Activated CD4-positive, alpha-beta T cell treated with anti-CD3 and anti-CD28 coated beads, Interleukin-2, amount 10 ng/mL, durations not matched to agents 24 days and 14 days (primary cell): ENCODE measurements at regions not wholly inside any gene's neighbourhood (a gene's known extent, or its start where the extent isn't known, plus 50 kb on each side); places are given as distances from the start of the nearest gene placed in this dataset.
"Not testable (repeated sequence)": the region's sequence is repeated elsewhere in the genome, so short reads cannot be mapped to it uniquely, and the experiment has no call there.

Source experiments
- DNase-seq: peaks from one replicate; pipeline ENCODE4 v3.0.0; 2022
- H3K27ac Mint-ChIP-seq: one replicate; pipeline ENCODE4 v1.8.0; 2022; ENCODE audit warnings: mild to moderate bottlenecking, mixed read lengths
- H3K27me3 Mint-ChIP-seq: one replicate; pipeline ENCODE4 v1.8.0; 2022; ENCODE audit warnings: mixed read lengths
- H3K36me3 Mint-ChIP-seq: one replicate; pipeline ENCODE4 v1.8.0; 2022; ENCODE audit warnings: low read depth, mild to moderate bottlenecking, mixed read lengths
- H3K4me1 Mint-ChIP-seq: one replicate; pipeline ENCODE4 v1.8.0; 2021; ENCODE audit warnings: mixed read lengths
- H3K4me3 Mint-ChIP-seq: one replicate; pipeline ENCODE4 v1.8.0; 2022; ENCODE audit warnings: mild to moderate bottlenecking, moderate library complexity, mixed read lengths
- H3K9me3 Mint-ChIP-seq: one replicate; pipeline ENCODE4 v1.8.0; 2021; ENCODE audit warnings: mixed read lengths
- intact Hi-C: fragments of 100-400 bp; cut with micrococcal nuclease; formaldehyde crosslinking; loops from one replicate; pipeline ENCODE4 v1.15.1; 2023

DNA sequence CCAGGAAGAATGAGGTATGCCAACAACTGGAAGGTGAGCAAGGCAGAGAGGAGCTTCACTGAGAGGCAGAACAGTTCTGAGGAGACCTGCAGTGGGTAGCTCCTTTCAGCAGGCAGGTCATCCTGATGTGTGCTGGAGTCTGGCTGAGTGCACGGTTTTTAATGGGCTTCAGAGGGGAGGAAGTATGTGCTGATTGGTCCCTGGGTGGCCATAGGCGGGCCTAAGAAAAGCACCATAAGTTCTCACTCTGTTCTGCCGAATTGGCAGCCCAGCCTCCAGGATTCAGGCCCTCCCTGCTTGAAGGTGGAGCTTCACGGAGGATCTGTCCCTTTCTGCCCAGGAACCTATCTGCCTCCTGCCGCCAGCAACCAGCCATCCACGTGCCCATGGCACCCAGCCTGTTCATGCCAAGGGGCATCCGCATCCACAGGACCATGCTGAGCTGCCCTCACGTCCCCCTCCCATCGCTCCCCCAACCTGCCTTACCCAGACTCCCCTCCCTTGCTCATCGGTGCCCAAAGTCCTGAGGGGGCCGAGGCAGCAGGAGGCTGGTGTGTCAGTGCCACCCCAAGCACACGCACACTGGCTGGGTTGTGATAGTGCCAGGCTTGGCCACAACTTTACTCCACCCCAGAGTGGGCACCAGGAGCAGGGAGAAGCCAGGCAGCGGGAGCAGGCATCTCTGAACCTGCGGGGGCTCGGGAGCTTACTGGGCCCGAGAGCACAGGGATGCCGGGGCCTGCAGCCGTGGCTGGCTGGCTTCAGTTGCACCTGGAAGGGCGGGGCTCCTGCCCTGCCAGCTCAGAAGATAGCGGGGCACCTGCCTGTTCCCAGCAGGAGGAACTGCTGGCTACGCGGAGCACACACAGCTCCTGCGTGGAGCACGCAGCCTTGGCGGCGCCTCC is 608.4 kb upstream of the FOXG1 start:
- no peaks in the 10 kb centered on the region for H3K9me3 Mint-ChIP-seq

DNA sequence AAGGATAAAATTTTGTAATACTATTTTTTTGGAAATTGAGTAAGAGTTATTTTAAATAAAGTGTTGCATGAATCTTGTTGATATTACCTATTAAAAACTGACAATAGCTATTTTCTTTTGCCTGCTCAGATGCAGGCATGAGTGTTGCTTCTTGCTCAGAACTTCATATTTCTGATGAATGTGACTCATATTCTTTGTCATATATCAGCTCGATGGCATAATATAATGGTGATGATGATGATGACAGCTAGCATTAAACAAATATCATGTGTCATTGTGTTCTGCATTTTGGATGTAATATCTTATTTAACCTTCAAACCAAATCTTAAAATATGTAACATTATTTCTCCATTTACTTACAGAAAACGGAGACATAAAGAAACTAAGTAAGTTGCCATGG is 605.5 kb upstream of the FOXG1 start:
- no peaks in the 10 kb centered on the region for H3K27me3 Mint-ChIP-seq
- no peaks in the 10 kb centered on the region for H3K4me1 Mint-ChIP-seq
- H3K4me3 Mint-ChIP-seq = no peak overlapping the region
- no peaks in the 10 kb centered on the region for H3K36me3 Mint-ChIP-seq
- H3K9me3 Mint-ChIP-seq = no peaks in the 10 kb centered on the region
- H3K27ac Mint-ChIP-seq = no peak overlapping the region
- no peak for DNase-seq
- intact Hi-C loops = no loop called here

More for the DNA sequence above, 608.4 kb upstream of the FOXG1 start:
- no peaks in the 10 kb centered on the region for H3K4me1 Mint-ChIP-seq
- intact Hi-C loops = no loop called here
- DNase-seq = no peak
- H3K36me3 Mint-ChIP-seq = no peaks in the 10 kb centered on the region
- H3K27ac Mint-ChIP-seq = no peak overlapping the region
- no peak overlapping the region for H3K4me3 Mint-ChIP-seq
- H3K27me3 Mint-ChIP-seq = no peaks in the 10 kb centered on the region

DNA sequence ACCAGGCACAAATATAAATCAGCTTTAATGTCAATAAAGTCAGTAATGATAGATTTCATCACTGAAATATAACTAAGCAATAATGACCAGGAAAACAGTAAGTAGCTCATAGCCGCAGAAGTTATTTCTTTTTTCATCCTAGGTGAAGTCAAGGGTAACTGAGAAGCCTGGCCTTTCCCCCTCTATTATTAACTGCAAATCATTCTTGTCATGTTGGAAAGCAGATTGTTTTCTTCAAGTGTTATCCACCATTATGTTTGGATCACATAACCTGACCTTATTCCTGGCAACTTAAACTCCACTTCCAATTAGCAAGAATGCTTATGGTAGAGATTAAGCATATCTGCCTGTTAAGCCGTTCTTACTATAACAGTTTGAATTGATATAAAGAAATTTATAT is 603.4 kb upstream of the FOXG1 start:
- Mint-ChIP-seq H3K36me3 (no peaks in the 10 kb centered on the region), H3K9me3 (no peaks in the 10 kb centered on the region), H3K4me1 (no peaks in the 10 kb centered on the region), H3K27ac (no peak overlapping the region), H3K4me3 (no peak overlapping the region), H3K27me3 (no peaks in the 10 kb centered on the region)
- intact Hi-C loops = no loop called here
- DNase-seq = no peak

DNA sequence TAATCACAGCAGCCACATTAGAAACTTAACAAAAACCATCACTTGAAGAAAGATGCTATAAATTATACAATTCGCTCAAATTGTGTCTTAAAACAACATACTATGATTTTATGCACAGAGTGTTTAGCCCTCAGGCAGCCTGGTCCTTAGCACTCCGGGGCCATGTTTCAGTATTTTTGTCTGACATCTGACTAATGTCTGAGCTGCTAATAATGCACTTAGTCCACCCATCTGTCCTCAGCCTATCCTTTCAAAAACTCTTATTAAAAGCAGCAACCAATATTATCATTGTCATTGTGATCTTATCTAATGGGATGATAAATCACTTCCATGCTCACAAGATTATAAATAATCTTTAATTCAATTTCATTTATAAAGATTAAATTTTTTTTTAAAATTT is 602.7 kb upstream of the FOXG1 start:
- no peak for DNase-seq
- intact Hi-C loops = no loop called here
- Mint-ChIP-seq H3K4me1 (no peaks in the 10 kb centered on the region), H3K36me3 (no peaks in the 10 kb centered on the region), H3K4me3 (no peak overlapping the region), H3K27ac (no peak overlapping the region), H3K27me3 (no peaks in the 10 kb centered on the region), H3K9me3 (peaks cover 3% of the 10 kb centered on the region)

DNA sequence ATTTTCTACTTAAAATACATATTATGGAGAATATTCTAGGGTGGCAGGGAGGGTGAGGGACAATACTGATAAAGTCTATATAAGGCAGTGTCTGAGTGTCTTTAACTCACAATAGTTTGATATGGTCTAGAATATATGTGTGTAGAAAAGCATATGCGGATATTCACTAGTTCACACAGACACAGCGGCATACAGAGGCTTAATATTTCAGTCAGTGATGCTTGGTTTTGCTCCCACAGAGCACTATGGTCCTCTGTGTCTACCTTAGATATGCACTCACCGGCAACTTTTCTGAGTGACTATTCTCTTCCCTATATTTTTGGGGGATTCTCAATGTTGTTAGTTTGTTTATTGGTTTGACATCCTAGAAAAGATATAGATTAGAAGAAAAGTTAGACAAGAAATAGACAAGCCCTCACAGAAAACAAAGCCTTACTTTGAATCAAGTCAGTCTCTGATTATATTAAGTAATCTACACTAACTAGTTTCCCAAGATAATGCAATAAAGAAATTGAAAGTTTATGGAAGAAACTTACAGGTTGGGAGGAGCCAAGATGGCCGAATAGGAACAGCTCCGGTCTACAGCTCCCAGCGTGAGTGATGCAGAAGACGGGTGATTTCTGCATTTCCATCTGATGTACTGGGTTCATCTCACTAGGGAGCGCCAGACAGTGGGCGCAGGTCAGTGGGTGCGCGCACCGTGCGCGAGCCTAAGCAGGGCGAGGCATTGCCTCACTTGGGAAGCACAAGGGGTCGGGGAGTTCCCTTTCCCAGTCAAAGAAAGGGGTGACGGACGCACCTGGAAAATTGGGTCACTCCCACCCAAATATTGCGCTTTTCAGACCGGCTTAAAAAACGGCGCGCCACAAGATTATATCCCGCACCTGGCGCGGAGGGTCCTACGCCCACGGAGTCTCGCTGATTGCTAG is 578.4 kb upstream of the FOXG1 start:
- H3K27ac Mint-ChIP-seq, DNase-seq, H3K36me3 Mint-ChIP-seq, H3K4me1 Mint-ChIP-seq, H3K9me3 Mint-ChIP-seq, H3K4me3 Mint-ChIP-seq, intact Hi-C loops, H3K27me3 Mint-ChIP-seq: not testable (repeated sequence)

DNA sequence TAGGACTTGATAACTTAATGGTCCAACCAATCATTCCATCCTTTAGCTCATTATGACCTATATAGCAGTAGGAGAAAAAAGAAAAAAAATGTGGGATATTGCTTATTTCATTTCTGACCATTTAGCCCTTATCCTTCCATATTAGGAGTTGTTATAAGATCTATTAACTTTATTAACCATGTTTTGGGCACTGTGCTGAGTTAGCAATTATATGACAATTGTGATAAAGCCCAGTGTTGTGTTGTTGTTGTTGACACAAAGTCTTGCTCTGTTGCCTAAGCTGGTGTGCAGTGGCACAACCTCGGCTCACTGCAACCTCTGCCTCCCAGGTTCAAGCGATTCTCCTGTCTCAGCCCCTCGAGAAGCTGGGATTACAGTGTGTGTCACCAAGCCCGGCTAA is 569.7 kb upstream of the FOXG1 start:
- no peak overlapping the region for H3K4me3 Mint-ChIP-seq
- no peaks in the 10 kb centered on the region for H3K4me1 Mint-ChIP-seq
- H3K27ac Mint-ChIP-seq = no peak overlapping the region
- no peaks in the 10 kb centered on the region for H3K27me3 Mint-ChIP-seq
- peaks cover 8% of the 10 kb centered on the region for H3K9me3 Mint-ChIP-seq
- intact Hi-C loops = no loop called here
- DNase-seq = no peak
- H3K36me3 Mint-ChIP-seq = no peaks in the 10 kb centered on the region

DNA sequence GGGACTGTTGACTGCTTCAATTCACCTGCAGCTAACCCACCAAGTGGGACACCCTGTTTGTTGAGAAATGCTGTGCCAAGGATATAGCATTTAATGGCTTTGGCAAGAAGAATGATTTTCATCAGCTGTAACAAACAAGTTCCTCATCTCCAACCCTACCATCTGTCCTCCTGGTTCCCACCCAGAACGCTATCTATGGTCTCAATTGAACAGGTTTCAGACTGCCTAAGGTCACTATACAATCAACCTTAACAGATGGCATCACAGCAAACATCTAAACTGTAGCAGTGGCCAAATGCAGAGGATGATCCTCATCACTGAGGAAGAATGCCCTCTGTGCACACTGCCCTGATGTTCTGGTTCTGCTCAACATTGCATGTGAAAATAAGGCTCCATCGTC is 546.2 kb upstream of the FOXG1 start:
- no peaks in the 10 kb centered on the region for H3K4me1 Mint-ChIP-seq
- no peak overlapping the region for H3K4me3 Mint-ChIP-seq
- DNase-seq = no peak
- no peaks in the 10 kb centered on the region for H3K9me3 Mint-ChIP-seq
- H3K27ac Mint-ChIP-seq = no peak overlapping the region
- H3K27me3 Mint-ChIP-seq = no peaks in the 10 kb centered on the region
- no peaks in the 10 kb centered on the region for H3K36me3 Mint-ChIP-seq
- intact Hi-C loops = no loop called here

DNA sequence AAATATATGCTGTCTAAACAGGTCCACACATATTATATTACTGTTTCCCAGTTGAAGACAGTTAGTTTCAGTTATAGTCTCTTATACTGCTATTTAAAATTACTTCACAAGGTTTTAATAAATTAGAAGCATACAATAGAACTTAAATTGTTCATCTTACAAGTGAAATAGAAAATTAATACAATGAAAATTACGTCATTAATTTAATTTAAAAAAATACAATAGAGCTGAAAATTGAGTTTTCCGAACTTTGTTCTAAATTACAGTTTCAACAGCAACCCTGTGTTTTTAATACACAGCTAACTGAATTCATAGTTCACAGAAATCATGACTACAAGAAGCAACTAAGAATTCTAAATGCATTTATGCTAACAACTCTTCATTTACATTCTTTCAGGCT is 525.7 kb upstream of the FOXG1 start:
- H3K4me3 Mint-ChIP-seq = no peak overlapping the region
- peaks cover 16% of the 10 kb centered on the region for H3K9me3 Mint-ChIP-seq
- no peaks in the 10 kb centered on the region for H3K36me3 Mint-ChIP-seq
- no peaks in the 10 kb centered on the region for H3K4me1 Mint-ChIP-seq
- H3K27me3 Mint-ChIP-seq = no peaks in the 10 kb centered on the region
- intact Hi-C loops = no loop called here
- DNase-seq = no peak
- H3K27ac Mint-ChIP-seq = no peak overlapping the region

DNA sequence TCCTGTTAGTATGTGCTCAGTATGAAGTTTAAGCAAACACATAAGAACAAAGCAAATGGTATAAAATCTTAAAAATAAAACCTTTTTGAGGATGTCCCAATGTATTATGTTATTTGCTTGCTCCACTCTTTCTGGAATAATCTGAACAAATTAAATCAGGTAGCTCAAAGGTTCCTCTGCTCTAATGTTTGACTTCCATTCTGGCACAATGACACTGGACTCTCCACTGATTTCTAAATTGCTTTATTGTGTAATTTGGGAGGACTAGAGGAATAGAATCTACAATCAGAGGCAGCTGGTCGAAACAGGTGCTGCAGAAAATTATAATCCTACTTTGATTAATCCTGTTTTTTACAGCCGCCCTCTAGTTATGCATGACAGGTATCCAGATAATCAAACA is 523.7 kb upstream of the FOXG1 start:
- no peaks in the 10 kb centered on the region for H3K4me1 Mint-ChIP-seq
- DNase-seq = no peak
- H3K4me3 Mint-ChIP-seq = no peak overlapping the region
- intact Hi-C loops = no loop called here
- H3K27ac Mint-ChIP-seq = no peak overlapping the region
- H3K27me3 Mint-ChIP-seq = no peaks in the 10 kb centered on the region
- no peaks in the 10 kb centered on the region for H3K36me3 Mint-ChIP-seq
- peaks cover 12% of the 10 kb centered on the region for H3K9me3 Mint-ChIP-seq

DNA sequence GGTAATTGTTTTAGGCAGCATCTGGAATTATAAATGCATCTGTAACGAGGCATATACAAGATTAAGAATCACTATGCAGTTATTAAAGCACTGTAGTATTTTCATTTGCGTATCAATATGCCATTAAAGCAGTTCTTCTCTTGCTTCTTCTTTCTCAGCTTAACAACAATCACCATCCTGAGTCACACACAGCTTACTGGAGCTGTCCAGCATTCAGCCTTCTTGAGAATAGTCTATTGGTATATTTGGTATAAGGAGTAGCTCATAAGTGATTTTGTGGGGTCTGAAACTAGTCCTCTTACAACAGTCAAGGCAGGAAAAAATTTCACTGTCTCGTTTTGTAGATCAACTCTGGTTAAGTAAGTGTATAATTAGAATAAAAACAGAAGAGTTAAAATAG is 523.0 kb upstream of the FOXG1 start:
- no peak for DNase-seq
- Mint-ChIP-seq H3K27ac (no peak overlapping the region), H3K27me3 (no peaks in the 10 kb centered on the region), H3K36me3 (no peaks in the 10 kb centered on the region), H3K4me3 (no peak overlapping the region), H3K9me3 (peaks cover 7% of the 10 kb centered on the region), H3K4me1 (no peaks in the 10 kb centered on the region)
- intact Hi-C loops = no loop called here

DNA sequence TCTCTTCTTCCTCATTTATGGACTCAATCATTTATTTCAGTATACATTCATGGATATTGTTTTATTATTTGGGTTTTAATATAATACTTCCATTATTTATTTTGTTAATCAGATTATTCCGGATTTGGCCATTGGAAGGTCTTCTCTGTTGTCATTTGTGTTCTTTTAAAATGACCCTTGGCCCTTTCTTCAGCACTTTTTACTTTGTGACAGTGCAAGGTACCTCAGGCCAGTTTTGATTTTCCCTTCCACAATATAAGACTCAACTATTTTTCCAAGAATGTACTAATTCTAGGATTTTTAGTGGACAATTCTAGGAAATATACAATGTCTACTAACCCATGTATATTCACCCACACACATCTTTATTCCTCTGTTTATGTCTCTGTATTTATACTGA is 521.4 kb upstream of the FOXG1 start:
- no peaks in the 10 kb centered on the region for H3K36me3 Mint-ChIP-seq
- no peak overlapping the region for H3K4me3 Mint-ChIP-seq
- H3K9me3 Mint-ChIP-seq = peaks cover 11% of the 10 kb centered on the region
- no peaks in the 10 kb centered on the region for H3K27me3 Mint-ChIP-seq
- intact Hi-C loops = no loop called here
- no peaks in the 10 kb centered on the region for H3K4me1 Mint-ChIP-seq
- no peak for DNase-seq
- H3K27ac Mint-ChIP-seq = no peak overlapping the region

DNA sequence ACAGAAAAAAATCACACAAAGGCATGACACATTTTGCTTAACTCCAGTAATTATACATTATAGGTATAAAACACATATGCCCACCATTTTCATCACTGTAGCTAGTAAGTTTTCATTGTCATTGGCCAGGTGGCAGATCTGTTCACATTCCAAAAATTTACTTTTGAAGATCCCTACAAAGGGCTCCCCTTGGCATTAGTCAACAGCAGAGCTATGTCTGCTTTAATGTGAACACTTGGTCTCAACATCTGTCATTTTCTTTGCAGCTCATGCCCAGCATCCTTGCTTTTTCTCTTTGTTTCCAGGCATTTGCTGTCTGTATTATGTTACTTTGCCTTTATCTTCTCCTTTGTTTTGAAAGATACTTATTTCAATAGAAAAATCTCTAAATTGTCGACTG is 519.1 kb upstream of the FOXG1 start:
- H3K27me3 Mint-ChIP-seq = no peaks in the 10 kb centered on the region
- no peaks in the 10 kb centered on the region for H3K4me1 Mint-ChIP-seq
- H3K27ac Mint-ChIP-seq = no peak overlapping the region
- H3K36me3 Mint-ChIP-seq = no peaks in the 10 kb centered on the region
- H3K9me3 Mint-ChIP-seq = peaks cover 15% of the 10 kb centered on the region
- intact Hi-C loops = no loop called here
- no peak for DNase-seq
- no peak overlapping the region for H3K4me3 Mint-ChIP-seq

DNA sequence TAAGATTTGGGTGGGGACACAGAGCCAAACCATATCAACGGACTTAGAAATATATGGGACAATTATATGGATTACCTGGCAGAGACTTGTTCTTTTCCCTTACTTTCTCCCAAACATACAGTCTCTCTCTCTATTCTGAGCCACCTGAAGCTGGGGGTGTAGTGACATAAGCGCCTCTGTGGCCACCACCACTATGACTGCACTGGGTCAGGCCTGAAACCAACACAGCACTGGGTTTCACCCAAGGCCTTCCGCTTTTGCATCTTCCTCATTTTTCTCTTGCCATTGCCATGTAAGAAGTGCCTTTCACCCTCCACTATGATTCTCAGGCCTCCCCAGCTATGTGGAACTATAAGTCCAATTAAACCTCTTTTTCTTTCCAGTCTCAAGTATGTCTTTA is 514.5 kb upstream of the FOXG1 start:
- H3K36me3 Mint-ChIP-seq, H3K27me3 Mint-ChIP-seq, H3K4me3 Mint-ChIP-seq, H3K4me1 Mint-ChIP-seq, intact Hi-C loops, DNase-seq, H3K27ac Mint-ChIP-seq: not testable (repeated sequence)
- peaks cover 13% of the 10 kb centered on the region for H3K9me3 Mint-ChIP-seq

DNA sequence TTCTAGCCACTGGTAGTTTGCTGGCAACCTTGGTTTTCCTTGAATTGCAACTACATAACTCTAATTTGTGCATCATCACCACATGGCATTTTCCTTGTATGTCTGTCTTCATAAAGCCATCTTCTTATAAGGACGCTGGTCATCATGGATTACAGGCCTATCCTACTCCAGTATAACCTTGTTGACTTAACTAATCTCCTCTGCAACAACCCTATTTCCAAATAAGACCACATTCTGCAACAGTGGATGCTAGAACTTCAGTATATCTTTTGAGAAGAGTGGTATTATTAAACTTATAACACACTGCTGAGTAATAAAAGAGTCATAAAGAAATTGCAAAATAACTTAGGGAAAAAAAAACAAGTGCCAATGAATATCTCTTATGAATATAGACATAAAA is 511.8 kb upstream of the FOXG1 start:
- Mint-ChIP-seq H3K4me1 (no peaks in the 10 kb centered on the region), H3K27me3 (no peaks in the 10 kb centered on the region), H3K9me3 (peaks cover 9% of the 10 kb centered on the region), H3K27ac (no peak overlapping the region), H3K36me3 (no peaks in the 10 kb centered on the region), H3K4me3 (no peak overlapping the region)
- DNase-seq = no peak
- intact Hi-C loops = no loop called here
